Activated CD4-positive, alpha-beta T cell treated with anti-CD3 and anti-CD28 coated beads, Interleukin-2, amount 50 U/mL, for 24 hours (primary cell): ENCODE measurements at regions not wholly inside any gene's neighbourhood (a gene's known extent, or its start where the extent isn't known, plus 50 kb on each side); places are given as distances from the start of the nearest gene placed in this dataset.
"Not testable (repeated sequence)": the region's sequence is repeated elsewhere in the genome, so short reads cannot be mapped to it uniquely, and the experiment has no call there.

Source experiments
- DNase-seq, 2 donors: peaks; one replicate each; pipeline ENCODE4 v3.0.0-alpha.2; 2020; ENCODE audit warnings: low read depth in 1 of 2, low spot score in 1 of 2

DNA sequence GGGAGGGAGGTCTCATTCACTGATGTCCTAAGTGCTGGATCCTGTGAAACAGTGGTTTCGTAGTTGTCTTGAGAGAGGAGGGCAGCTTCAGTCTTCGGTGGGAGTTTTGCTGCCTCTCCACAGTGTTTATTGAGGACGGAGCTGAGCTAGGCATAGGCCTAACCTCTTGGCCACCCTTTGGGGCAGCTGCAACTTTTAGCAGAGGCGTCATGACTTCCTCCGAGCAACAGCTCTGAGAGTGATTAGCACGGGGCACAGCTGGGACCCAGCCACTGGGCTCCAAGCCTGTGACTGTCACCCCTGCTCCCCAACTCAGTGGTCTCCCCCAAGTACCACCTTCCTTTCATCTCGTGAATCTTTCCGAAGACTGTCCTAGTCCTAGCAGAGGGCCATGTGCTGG is 139.9 kb upstream of the NCOR2 start:
- DNase-seq, result no peak

DNA sequence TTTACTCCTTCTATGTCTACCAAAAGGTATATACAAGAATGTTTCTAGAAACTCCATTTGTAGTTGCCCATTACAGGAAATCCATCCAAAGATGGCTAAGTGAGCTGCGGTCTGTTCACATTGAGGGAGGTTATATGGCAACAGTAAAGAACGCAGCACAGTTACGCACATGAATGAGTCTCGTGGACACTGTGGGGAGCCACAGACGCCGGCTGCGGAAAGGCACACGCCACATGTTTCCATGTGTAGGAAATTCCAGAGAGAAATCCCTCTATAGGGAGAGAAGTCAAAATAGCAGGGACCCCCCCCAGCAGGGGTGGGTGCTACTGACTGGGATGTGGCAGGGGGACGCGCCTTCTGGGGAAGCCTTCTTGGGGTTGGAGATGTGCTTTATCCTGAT is 139.0 kb upstream of the NCOR2 start:
- DNase-seq, result no peak

DNA sequence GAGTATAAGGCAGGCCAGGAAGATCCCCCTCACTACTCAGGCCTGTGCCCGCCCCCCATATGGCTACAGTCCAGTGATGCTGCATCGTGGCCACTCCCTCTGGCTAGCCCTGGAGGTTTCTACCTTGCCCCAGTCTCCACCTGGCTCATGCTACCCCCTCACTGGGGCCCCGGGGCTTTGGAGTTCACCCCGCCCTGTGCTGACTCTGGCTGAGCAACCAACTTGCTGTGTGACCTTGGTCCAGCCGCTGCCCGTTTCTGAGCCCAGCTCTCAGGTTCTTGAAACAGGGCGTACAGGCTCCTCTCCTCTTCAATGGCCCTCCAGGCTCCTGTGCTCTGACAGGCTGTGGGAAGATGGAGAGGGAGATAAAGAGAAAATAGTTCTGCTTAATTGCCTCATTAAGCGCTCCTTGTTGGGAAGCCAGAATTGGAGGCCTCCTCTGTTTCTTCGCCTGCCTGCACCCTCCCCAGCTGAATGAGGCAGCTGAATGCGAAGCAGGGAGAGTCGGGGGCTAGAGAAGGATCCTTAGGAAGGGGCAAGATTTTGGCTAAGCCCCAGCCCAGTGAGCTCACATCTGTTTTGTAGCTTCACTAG is 138.2 kb upstream of the NCOR2 start:
- no peak for DNase-seq

DNA sequence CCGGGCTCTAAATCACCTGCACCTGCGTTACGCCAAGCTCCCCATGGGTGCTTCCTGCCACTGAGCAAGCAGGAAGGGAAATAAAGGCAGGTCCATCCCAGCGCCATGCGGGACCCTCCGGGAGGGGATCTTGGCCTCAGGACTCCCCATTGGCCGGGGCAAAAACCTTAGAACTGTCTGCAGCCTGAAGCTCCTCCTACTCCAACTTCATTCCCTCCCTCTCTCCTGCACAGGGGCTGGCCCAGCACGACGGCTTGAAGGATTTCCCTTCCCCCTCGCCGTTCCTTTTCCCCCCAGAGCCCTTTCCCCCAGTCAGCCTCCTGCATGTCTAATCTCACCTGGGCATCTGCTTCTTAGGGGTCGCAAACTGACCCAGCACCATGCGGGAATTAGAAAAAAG is 137.2 kb upstream of the NCOR2 start:
- DNase-seq, result no peak

DNA sequence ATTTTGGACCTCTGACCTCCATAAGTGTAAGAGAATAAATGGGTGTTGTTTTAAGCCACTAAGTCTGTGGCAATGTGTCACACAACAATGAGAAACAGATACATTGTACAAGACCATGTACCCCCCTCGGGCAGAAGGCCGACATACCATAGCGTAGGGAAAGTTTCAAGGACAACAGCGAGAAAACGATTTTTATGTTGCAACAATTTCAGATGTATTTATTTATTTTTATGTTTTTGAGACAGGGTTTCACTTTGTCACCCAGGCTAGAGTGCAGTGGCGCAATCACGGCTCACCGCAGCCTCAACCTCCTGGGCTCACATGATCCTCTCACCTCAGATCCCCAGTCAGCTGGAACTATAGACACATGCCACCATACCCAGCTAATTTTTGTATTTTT is 136.4 kb upstream of the NCOR2 start:
- DNase-seq, result no peak

DNA sequence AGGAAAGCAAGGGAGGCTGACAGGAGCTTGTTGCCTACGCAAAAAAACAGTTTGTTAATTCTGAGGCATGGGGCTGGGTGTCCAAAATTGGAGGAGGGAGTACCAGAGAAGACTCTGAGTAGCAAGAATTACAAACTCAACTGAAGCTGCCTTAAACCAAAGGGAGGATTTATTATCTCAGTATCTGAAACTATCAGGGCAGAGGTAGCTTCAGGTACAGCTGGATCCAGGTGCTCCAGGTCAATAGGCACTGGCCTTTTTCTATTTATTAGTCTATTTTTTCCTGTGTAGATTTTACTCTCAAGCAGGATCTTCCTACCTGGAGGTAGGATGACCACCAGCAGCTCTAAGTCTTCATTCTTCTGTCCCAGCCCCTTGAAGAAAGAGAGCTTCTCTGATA is 135.3 kb upstream of the NCOR2 start:
- no peak for DNase-seq

DNA sequence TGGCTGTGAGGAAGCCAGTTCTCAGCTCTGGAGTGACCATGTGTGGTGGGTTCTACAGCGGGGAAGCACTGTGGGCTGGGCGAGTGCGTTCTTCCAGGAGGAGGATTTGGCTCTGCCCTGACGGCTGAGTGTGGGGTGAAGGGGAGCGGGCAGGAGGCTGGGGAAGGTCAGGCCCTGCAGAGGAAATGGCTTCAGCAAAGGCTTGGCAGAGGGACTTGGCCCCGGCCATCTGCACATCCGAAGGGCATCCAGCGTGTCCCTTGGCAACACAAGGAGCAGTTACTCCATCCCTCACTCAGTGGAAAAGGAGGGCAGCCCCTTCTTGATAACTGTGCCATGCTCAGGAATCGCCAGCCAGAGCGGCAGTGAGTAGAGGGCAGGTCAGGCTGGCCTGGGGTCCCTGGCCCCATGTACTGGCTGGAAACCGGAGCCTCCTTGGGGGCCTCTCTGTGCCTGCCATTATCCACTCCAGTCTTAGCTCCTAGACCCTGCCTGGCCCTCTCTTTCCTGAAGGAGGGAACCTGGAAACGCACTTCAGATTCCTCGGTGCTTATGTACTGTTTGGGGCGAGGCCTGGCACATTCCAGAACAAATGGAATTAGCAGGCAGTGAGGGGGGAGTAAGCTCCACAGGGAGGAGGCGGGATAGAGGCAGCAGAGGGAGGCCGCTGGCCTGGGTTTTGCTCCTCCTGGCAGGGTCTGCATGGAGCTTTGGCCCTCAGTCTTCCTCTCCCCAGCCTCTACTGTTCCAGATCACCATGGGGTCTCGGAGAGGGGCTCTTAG is 133.6 kb upstream of the NCOR2 start:
- no peak for DNase-seq

DNA sequence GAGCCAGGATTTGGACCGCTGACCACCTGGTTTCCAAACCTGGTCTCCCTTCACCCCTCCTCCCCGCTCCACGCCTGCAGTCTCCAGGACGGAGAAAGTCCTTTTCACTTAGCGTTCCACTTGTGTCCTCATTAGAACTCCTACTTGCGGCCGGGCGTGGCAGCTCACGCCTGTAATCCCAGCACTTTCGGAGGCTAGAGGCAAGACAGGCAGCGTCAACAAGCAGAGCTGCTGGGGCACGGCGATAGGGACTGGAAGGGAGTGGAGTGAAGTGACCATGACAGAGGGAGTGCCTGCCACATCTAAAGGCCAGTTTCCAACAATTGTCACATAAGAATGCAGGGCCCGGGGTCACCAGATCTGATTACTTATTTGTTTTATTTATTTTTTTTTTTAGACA is 132.5 kb upstream of the NCOR2 start:
- no peak for DNase-seq

DNA sequence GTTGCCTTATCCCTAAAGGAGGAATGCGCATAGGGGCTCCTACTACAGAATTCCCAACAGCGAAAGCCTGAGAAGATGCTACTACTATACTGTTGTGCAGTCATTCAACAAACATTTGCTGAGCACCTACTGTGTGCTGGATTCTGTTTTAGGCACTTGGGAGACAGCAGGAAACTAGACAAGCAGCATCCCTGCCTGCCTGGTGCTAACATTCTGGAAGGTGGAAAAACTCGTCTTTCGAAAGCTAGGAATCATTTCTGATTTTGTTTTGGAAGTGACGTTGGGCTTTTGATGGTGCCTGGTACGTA is 131.5 kb upstream of the NCOR2 start:
- no peak for DNase-seq

DNA sequence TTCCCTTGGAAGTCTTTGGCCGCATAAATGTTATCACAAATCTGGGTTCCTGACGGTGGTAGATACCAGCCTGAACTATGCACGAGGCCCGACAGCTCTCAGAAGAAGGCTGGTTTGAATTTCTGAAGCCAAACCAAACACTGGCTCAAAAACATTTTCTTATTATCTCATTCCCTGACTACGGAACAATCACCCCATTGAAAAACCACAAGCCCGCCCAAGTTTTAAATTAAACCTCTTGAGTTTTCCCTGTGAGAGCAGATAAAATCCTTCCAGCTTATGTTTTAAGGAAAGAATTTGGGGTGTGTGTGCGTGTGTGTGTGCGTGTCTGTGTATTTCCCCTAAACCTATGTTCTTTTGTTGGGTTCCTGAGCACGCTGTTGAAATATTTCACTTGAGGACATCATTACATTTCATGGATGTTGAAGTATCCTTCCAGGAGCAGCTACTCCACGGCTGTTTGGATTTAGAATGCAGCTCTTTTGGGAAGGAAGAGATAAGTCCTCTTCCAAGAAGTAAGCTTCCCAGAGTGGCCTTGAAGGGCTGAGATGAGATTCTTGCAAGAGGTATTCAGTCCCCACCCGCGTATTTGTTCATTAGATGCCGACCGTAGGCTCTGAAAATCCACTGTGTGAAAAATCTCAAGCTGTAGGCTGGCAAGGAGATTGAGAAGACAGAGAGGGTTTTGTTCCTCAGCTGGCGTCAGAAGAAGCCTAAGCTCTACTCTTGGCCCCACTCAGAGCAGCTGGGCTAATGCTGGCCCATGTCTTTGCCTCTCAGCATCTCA is 131.0 kb upstream of the NCOR2 start:
- DNase-seq, result no peak

DNA sequence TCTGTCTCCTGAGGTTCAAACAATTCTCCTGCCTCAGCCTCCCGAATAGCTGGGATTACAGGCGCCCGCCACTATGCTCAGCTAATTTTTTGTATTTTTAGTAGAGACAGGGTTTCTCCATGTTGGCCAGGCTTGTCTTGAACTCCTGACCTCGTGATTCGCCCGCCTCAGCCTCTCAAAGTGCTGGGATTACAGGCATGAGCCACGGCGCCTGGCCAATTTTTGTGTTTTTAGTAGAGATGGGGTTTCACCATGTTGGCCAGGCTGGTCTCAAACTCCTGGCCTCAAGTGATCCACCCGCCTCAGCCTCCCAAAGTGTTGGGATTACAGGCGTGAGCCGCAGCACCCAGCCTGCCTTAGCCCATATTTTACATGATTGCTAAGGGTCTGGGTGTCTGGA is 130.3 kb upstream of the NCOR2 start:
- not testable (repeated sequence) for DNase-seq

DNA sequence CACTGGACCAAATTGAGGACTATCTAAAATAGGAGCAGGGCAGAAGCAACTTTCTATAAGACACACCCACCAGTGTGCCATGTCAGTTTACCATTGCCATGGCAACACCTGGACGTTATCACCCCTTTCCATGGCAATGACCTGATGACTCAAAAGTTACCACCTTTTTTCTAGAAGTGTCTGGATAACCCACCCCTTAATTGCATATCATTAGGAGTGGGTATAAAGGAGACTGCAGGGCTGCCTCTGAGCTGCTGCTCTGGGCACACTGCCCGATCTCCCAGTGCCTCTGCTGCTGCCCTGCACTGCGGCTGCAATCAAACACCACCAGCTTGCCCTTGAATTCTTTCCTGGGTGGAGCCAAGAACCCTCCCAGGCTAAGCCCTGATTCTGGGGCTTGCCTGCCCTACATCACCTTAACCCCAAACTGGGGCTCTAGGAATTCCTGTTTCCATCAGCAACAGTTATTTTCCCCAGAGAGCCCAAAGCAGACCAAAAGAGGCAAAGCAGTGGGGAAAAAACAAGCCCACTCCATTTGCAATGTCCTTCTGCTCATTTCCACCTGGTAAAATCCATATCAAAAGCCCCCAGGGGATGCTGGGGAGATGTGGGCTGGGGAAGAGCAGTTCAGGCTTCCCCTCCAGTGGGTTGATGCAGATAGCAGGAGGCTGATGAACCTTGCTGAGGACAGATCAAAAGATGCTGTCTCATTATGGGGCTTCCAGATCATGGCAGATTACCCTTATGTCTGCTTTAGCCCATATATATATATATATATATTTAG is 129.5 kb upstream of the NCOR2 start:
- no peak for DNase-seq

DNA sequence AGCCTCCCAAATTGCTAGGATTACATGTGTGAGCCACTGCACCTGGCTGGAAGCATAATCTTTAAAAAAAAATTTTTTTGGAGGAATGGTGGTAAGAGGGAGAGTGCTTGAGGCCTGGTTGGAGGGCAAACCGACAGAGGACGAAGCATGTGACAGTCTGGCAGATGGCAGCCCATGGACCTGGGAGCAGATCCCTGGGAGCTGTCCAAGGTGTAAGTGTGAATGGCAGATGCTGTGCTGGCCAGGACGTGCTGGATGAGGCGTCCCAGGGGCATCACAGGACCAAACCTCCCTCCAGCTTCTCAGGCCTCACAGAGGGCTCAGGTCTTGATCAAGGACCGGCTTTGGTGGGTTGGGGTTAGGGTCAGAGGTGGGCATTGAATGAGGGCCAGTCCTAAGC is 128.4 kb upstream of the NCOR2 start:
- no peak for DNase-seq

DNA sequence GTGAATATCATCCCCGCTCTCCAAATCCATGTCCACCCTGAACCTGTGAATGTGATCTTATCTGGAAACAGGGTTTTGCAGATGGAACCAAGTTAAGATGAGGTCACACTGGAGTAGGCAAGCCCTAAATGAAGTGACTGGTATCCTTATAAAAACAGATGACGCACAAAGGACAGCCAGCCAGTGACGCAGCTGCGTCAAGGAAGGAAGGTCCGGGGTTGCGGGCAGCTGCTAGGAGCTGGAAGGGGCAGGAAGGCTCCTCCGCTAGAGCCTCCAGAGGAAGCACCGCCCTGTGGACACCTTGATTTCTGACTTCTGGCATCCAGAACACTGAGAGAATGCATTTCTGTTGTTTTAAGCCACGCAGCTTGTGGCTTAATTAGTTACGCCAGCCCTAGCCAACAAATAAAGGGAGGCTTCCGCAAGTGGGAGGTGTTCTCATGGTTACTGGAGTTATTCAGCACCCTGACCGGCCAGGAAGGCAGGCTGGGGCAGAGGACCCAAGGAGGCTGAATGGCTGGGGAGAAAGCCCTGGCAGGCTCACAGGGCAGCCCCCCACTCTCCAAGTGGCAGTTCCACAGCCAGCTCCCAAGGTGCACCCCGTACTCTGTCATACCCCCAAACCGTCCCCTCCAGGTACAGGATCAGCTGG is 127.6 kb upstream of the NCOR2 start:
- DNase-seq, result no peak

DNA sequence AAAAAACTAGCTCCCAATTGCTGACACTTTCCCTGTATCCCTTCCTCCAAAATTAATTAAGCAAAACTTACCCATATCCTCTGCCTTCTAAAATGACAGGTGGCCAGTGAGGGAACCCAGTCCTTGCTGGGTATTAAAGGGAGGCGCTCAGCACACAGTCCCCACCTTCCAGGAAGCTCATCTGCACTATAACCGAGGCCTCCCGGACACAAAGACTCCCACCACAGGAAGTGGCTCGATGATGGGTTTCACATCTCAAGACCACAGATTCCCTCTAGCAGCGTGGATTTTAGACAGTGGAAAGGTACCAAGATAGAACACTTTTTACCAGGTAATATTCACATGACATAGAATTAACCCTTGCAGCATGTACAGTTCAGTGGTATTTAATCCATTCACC is 126.8 kb upstream of the NCOR2 start:
- DNase-seq, result no peak

DNA sequence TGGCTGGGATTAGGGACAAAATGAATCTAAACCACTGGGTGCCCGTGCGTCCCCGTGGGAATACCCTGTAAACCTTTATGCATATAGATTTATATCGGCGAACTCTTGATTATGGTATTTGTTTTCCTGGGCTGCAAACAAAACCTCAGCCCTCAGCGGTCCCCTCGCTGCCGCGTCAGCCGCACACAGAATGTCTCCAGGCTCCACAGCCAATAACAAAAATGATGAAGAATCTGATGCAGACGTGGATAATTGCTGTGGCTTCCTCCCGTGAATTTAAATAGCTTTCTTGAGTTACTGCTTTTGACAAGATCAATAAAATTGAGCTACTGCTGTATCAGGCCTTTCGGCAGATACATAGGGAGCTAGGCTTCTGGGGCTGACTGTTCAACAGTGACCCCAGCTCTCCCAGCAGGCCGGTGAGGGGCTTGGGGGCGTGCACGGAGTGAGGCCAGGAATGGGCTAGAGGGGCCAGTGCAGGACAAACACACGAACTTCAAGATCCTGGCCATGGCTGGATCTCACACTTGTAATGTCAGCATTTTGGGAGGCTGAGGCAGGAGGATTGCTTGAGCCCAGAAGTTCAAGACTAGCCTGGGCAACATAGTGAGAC is 125.8 kb upstream of the NCOR2 start:
- no peak for DNase-seq

DNA sequence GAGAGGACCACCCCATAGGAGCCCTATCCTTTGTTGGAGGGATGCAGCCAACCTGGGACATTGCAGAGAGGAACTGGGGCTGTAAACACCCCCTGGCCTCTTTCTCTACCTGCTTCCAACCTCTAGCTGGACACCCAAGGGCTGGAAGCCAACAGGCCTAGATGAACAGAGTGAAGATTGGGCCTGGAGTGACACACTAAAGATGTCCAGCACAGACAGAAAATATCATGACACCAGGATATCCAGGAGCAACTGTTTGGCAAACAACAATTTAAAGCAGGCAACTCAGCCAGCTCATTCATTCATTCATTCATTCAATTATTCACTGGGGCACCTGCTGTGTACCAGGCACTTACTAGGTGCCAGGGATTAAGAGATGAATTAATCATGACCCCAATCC is 125.0 kb upstream of the NCOR2 start:
- DNase-seq, result no peak

DNA sequence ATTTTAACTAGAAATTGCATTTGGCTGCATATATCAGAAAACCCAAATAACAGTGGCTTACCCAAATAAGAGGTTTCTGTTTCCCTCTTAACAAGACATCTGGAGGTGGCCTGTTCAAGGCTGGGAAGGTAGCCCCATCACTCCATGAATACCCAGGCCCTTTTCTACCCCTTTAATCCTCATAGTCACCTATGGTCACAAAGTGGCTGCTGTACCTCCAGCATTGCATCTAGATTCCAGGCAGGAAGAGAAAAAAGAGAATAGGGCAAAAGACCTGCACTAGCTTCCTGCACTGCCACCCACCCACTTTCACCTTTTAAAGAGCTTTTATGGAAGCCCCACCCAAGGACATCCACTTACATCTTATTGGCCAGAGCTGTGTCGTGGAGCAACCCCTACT is 124.0 kb upstream of the NCOR2 start:
- DNase-seq, result no peak

DNA sequence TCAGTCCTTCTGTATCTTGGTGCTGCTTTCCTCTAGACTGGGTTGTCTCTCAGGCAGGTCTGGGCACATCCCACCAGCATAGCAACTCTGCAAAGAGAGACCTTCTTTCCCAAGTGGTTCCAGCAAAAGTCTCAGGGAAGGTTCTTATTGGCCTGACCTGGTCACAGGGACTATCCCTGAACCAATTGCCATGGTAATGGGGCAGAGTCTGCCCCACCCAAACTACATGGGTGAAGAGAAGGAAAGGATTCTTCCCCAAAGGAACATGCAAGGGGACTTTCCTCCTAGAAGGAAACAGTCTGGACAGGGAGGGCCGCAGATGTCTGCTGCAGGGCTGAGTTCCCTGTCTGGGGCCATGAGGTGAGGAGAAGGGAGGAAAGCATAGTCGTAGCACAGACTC is 122.2 kb upstream of the NCOR2 start:
- DNase-seq, result no peak

DNA sequence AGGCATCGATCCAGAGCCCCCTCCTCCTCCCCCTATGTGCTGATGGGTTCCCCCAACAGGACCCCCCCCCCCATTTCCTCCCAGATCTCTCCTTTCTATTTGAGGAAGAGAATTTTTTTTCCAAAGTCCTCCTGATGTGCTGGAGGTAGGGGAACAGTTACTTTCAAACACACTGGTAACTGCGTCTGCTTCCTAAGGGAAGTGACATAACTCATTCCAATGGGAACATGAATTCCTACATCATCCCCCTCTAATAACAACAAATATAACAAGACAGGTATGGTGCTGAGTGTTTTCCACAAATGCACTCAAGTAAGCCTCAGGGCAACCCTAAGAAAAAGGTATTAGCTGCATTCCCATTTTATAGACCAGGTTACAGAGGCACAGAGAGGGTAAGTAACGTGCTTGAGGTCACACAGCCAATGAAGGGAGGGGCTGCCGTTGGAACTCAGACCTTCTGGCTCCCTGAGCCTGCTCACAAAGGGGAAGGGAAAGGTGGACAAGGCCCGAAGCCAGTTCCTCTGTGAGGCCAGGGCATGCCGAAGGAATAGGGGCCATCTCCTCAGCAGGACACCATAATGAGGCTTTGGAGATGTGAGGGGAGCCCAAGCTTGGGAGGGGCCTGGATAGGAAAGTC is 121.1 kb upstream of the NCOR2 start:
- no peak for DNase-seq
